Liver (tissue), 3 donors: ENCODE measurements at regions not wholly inside any gene's neighbourhood (a gene's known extent, or its start where the extent isn't known, plus 50 kb on each side); places are given as distances from the start of the nearest gene placed in this dataset.

ENCODE experiments used
- FOXA1 ChIP-seq: IDR thresholded peaks from 2 replicates; pipeline ENCODE4 v1.6.1; 2016; ENCODE audit warnings: antibody characterized with exemption
- GABPA ChIP-seq, 2 donors: IDR thresholded peaks in 1 of 2; conservative IDR thresholded peaks in 1 of 2; 2 replicates each; pipeline ENCODE4 v1.6.1; 2016; ENCODE audit warnings: antibody characterized with exemption in 2 of 2, mild to moderate bottlenecking in 1 of 2, moderate library complexity in 1 of 2
- HNF4A ChIP-seq, 2 donors: conservative IDR thresholded peaks; 2 replicates each; pipeline ENCODE4 v1.6.1; 2016; ENCODE audit warnings: antibody characterized with exemption in 2 of 2, mild to moderate bottlenecking in 2 of 2
- JUND ChIP-seq, 2 donors: IDR thresholded peaks; 2 replicates each; pipeline ENCODE4 v1.6.1; 2016; ENCODE audit warnings: antibody characterized with exemption in 2 of 2
- NR2F2 ChIP-seq: IDR thresholded peaks from 2 replicates; pipeline ENCODE4 v1.6.1; 2016; ENCODE audit warnings: antibody characterized with exemption
- RAD21 ChIP-seq, 2 donors: IDR thresholded peaks; 2 replicates each; pipeline ENCODE4 v1.6.1; 2016; ENCODE audit warnings: antibody characterized with exemption in 2 of 2, mild to moderate bottlenecking in 2 of 2
- RXRA ChIP-seq, 2 donors: IDR thresholded peaks; 2 replicates each; pipeline ENCODE4 v1.6.1; 2017 to 2018; ENCODE audit warnings: antibody characterized with exemption in 2 of 2, mild to moderate bottlenecking in 1 of 2
- SP1 ChIP-seq: IDR thresholded peaks from 2 replicates; pipeline ENCODE4 v1.6.1; 2018; ENCODE audit warnings: antibody characterized with exemption, mild to moderate bottlenecking
- TAF1 ChIP-seq: conservative IDR thresholded peaks from 2 replicates; pipeline ENCODE4 v1.6.1; 2016; ENCODE audit warnings: antibody characterized with exemption, mild to moderate bottlenecking
- TF ChIP-seq, protein P1 (sequence below): IDR thresholded peaks from 2 replicates; pipeline ENCODE4 v1.6.1; 2016; ENCODE audit warnings: antibody characterized with exemption, mild to moderate bottlenecking
- TF ChIP-seq, protein P2 (sequence below): fragments of 150-350 bp; IDR thresholded peaks from 2 replicates; pipeline ENCODE4 v1.5.1; 2017; ENCODE audit warnings: improper control_type of control experiment, low read depth, low read length; ENCODE audit not compliant: missing input control
- TF ChIP-seq, protein P3 (sequence below): IDR thresholded peaks from 2 replicates; pipeline ENCODE4 v1.6.1; 2016; ENCODE audit warnings: antibody characterized with exemption
- TF ChIP-seq, protein P4 (sequence below): IDR thresholded peaks from 2 replicates; pipeline ENCODE4 v1.6.1; 2016; ENCODE audit warnings: antibody characterized with exemption
- TF ChIP-seq, protein P5 (sequence below): IDR thresholded peaks from 2 replicates; pipeline ENCODE4 v1.6.1; 2016; ENCODE audit warnings: antibody characterized with exemption
- donor health status: healthy.
- donor health status: healthy.

DNA sequence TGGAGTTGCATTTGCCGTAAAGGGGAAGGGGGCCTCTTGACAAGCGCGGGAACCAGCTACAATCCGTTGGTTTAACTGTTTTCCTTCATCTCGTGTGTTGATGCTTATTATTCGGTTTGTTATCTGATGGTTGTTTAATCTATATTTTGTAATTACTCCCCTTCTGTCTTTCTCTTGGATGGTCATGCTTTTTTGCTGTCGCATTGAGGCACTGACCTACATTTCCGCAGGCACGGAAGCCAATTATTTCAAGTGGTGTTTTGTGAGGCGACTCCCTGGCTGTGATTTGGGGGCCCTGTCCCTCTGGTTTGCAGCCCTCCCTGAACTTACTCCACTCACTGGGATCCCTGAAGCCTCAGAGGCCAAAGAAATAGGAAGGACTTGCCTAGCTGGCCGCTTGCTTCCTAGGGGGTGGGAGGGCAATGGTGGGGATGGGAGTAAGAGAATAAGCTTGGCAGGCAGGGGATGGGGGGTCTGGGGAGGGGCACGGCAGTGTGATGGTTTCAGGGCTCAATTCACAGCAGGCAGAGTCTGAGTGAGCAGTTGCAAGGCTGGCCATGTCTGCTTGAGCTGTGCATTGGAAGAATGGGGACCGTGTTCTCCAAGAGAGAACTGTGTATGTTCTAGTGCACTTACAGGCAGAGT is 165.8 kb upstream of the B3GAT1 start:
- TF ChIP-seq, protein P1, sequence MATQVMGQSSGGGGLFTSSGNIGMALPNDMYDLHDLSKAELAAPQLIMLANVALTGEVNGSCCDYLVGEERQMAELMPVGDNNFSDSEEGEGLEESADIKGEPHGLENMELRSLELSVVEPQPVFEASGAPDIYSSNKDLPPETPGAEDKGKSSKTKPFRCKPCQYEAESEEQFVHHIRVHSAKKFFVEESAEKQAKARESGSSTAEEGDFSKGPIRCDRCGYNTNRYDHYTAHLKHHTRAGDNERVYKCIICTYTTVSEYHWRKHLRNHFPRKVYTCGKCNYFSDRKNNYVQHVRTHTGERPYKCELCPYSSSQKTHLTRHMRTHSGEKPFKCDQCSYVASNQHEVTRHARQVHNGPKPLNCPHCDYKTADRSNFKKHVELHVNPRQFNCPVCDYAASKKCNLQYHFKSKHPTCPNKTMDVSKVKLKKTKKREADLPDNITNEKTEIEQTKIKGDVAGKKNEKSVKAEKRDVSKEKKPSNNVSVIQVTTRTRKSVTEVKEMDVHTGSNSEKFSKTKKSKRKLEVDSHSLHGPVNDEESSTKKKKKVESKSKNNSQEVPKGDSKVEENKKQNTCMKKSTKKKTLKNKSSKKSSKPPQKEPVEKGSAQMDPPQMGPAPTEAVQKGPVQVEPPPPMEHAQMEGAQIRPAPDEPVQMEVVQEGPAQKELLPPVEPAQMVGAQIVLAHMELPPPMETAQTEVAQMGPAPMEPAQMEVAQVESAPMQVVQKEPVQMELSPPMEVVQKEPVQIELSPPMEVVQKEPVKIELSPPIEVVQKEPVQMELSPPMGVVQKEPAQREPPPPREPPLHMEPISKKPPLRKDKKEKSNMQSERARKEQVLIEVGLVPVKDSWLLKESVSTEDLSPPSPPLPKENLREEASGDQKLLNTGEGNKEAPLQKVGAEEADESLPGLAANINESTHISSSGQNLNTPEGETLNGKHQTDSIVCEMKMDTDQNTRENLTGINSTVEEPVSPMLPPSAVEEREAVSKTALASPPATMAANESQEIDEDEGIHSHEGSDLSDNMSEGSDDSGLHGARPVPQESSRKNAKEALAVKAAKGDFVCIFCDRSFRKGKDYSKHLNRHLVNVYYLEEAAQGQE: no peak
- TF ChIP-seq, protein P2, sequence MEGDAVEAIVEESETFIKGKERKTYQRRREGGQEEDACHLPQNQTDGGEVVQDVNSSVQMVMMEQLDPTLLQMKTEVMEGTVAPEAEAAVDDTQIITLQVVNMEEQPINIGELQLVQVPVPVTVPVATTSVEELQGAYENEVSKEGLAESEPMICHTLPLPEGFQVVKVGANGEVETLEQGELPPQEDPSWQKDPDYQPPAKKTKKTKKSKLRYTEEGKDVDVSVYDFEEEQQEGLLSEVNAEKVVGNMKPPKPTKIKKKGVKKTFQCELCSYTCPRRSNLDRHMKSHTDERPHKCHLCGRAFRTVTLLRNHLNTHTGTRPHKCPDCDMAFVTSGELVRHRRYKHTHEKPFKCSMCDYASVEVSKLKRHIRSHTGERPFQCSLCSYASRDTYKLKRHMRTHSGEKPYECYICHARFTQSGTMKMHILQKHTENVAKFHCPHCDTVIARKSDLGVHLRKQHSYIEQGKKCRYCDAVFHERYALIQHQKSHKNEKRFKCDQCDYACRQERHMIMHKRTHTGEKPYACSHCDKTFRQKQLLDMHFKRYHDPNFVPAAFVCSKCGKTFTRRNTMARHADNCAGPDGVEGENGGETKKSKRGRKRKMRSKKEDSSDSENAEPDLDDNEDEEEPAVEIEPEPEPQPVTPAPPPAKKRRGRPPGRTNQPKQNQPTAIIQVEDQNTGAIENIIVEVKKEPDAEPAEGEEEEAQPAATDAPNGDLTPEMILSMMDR: no peak
- TF ChIP-seq, protein P3, sequence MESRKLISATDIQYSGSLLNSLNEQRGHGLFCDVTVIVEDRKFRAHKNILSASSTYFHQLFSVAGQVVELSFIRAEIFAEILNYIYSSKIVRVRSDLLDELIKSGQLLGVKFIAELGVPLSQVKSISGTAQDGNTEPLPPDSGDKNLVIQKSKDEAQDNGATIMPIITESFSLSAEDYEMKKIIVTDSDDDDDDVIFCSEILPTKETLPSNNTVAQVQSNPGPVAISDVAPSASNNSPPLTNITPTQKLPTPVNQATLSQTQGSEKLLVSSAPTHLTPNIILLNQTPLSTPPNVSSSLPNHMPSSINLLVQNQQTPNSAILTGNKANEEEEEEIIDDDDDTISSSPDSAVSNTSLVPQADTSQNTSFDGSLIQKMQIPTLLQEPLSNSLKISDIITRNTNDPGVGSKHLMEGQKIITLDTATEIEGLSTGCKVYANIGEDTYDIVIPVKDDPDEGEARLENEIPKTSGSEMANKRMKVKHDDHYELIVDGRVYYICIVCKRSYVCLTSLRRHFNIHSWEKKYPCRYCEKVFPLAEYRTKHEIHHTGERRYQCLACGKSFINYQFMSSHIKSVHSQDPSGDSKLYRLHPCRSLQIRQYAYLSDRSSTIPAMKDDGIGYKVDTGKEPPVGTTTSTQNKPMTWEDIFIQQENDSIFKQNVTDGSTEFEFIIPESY: no peak
- TF ChIP-seq, protein P4, sequence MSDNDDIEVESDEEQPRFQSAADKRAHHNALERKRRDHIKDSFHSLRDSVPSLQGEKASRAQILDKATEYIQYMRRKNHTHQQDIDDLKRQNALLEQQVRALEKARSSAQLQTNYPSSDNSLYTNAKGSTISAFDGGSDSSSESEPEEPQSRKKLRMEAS: no peak
- TF ChIP-seq RAD21 (IDR thresholded peaks at IDR 0.05) (no peak), RXRA (IDR thresholded peaks at IDR 0.05) (no peak), HNF4A (conservative IDR thresholded peaks at IDR 0.05) (no peak), FOXA1 (no peak), GABPA (IDR thresholded peaks at IDR 0.05 in 1 of 2, conservative IDR thresholded peaks at IDR 0.05 in 1 of 2) (no peak), NR2F2 (no peak), TAF1 (no peak), SP1 (no peak), JUND (IDR thresholded peaks at IDR 0.05) (no peak)
- TF ChIP-seq, protein P5, sequence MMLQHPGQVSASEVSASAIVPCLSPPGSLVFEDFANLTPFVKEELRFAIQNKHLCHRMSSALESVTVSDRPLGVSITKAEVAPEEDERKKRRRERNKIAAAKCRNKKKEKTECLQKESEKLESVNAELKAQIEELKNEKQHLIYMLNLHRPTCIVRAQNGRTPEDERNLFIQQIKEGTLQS: no peak
